HG03432 (cell line): ENCODE measurements at regions not wholly inside any gene's neighbourhood (a gene's known extent, or its start where the extent isn't known, plus 50 kb on each side); places are given as distances from the start of the nearest gene placed in this dataset.

Source experiments
- ATAC-seq: cut with Tn5 transposase; IDR thresholded peaks from one replicate; pipeline ENCODE4 v1.9.1; 2021; ENCODE audit warnings: mild to moderate bottlenecking, moderate library complexity; ENCODE audit not compliant: unreplicated experiment

DNA sequence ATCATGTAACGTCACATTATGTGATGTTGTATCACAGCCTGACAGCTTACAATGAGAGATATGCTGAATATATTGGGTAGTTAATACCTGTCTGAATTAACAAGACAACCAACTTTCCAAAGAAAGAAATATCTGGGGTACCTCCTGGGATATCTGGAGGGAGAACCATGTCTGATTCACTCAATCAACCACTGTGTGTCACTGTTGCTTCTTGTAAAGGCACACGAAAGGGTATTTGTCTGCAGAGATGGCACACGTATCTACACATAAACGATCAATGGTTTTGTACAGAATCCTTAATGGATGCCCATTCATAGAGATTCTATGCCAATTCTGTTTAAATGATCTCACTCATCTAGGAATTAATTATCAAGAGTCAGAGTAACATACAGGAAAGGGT is 252.1 kb upstream of the TMCO5A start:
- no peak for ATAC-seq

DNA sequence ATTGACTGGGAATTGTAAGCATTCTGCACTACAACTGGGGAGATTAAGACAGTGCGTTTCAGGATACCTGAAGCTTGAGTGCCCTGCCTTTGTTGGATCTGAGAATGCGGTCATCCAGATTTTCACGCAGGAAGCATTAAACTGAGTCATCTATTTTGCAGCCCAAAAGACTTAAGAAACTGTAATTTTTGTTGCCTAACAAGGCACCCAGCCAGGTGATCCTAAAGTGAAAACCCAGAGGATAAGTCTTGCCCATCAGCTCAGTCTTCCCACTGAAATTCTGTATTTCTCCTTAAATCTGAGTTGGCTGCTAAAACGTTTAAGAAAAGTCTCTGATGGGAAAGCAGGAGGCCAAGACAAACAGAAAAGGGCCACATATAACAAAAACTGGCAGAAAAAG is 242.5 kb upstream of the TMCO5A start:
- no peak for ATAC-seq

DNA sequence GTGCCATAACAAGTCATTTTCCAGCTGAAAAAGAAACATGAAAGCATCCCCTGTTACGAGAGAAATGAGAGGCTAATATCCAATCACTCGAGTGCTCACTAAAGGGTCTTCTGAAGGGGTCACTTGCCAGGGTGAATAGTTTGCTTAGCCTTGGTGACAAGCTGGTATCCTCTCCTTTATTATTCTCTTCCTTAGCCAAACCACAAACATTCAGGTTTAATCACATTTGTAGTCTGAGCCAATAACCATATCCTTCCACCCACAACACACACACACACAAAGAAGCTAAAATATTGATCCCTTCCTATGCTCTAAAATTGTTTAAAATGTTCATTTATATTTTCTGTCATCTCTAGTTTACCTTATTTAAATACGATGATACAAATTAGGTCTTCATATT is 240.5 kb upstream of the TMCO5A start:
- no peak for ATAC-seq

DNA sequence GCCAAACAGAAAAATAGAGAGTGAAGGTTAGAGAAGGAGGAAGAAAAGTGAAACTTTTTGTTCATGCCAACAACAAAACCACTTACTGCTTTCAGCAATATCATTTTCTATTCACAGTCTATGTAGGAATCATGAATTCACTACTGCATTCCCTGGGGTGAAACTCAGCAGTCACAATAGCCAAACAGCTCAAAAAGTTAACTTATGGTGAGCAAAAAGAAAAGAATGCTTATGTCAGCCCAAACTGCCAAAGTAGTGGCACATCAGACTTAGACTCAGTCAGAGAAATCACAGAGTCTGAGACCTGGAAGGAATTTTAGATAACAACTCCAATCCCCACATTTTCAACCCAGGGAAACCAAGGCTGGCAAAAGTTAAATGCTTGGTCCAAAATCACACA is 238.7 kb upstream of the TMCO5A start:
- ATAC-seq = no peak

DNA sequence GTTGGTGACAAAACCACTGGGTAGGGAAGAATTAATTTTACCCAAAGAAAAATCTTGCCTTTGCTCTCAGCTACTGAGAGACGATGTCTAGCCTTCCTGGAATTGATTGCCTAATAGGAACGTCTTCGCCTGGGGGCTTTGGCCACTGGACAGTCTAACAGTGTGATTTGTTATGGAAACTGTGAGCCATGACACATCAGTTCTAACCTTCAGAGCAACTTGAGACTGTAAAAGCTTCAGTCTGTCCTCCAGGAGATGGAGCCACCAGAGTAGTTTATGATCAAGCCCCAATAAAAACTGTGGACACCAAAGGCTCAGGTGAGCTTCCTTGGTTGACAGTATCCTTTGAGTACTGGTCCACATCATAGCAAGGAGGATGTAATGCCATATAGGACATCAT is 235.8 kb upstream of the TMCO5A start:
- ATAC-seq = no peak

DNA sequence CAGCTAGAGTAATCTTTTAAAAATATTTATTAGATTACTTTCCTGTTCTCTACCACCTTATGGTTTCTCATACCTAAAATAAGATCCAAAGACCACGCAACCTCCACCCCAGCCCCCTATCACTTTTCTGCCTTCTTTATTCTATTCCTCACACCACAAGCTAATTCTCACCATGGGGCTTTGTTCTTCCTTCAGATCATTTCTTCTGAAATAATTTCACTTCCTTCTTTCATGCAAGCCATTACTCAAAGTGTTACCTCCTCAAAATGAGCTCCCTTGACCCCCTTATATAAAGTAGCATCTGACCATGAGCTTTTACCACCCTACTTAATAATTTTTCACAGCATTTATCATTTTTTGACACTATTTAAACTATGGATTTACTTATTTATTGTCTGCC is 233.2 kb upstream of the TMCO5A start:
- ATAC-seq = no peak

DNA sequence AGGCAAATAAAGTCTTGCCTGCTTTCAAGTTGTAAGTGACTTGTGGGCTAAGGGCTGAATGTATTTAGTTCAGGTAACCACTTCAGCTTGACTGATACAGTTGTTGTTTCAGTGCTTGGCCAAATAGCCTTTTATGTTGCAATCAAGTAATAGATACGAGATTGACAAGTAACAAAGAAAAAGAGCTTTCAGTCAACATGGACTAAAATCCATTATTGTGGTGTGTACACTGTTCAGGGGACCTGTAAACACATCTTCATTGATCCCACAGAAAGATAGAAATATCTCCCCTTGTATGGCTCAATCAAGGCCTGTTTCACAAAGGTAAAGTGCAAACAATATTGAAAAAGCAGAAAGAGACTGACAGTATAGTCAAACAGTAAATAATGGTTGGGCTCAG is 224.8 kb upstream of the TMCO5A start:
- no peak for ATAC-seq

DNA sequence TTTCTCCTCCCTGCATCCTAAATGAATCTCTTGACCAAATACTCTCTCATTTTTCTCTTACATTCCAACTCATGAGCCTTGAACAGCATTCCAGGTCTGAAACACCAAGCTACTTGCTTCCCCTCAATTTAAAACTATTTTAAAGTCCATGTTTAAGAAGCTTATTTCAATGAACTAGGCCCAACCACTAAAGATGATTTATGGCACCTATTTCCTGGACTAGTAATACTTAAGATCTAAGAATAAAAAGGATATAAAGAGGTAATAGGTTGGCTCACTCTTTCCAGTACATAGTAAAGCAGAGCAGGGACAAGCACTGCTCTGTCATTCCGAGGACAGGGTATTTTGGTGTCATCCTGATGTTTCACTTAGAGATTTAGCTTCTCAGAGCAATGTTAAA is 219.3 kb upstream of the TMCO5A start:
- ATAC-seq = no peak

DNA sequence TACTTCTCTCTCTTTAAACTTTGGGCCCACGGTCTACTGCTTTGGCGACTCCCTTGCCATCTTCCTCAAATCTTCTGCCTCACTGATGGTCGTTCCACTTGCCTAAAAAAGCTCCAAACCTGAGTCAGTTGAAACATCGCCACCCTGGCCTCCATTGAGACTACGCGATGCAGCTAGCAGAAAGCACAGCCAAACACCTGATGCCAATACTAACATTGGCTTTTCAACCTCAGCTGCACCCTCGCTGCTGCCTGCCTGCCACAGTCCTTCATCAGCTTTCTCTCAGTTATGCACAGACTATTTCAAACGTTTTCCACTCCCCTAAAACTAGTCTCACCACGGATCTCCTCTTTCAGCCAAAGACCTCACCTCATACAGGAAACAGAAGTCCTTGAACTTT is 214.2 kb upstream of the TMCO5A start:
- no peak for ATAC-seq

DNA sequence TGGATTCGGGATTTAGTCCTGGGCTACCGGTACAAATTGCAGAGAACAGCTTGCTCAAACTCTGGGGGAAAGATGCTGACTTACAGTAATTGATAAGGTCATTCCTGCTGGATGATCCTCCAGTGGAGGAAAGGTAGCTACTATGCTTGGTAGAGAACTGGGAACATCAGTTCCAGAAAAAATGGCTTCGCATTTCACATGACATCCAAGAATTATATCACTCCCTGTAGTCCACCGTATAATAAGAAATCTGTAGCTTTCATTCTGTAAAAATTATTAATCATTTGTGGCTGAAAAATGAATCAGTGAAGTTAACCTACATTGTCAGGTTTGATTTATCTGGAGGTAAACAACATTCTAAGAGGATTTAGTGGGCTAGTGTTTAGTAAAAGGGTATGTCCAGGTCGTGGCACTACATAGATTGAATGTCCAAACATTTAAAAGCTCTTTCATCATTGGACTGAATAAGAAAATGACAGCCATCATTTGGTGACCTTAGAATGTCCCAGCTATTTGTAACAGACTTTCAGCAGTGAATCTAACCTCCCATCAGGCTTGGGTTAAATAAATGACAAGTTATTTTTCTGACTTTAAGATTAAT is 203.2 kb upstream of the TMCO5A start:
- no peak for ATAC-seq

DNA sequence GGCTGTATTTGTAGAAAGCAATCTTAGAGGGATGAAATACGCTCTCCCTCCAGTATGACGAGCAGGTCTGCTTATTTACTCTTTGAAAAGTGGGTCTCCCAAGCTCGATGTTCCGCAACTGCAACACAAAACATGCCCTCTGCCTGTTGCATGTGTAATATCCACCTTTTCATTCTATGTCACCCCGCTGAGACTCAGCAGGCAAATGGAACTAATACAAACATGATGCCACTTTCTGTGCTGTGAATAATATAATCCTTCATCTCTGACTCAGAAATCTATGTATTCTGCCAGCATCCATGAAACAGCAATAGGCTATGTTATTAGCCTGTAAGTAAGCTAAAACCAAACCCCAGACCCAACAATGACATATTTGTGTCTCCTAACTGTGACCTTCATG is 200.8 kb upstream of the TMCO5A start:
- ATAC-seq = no peak

DNA sequence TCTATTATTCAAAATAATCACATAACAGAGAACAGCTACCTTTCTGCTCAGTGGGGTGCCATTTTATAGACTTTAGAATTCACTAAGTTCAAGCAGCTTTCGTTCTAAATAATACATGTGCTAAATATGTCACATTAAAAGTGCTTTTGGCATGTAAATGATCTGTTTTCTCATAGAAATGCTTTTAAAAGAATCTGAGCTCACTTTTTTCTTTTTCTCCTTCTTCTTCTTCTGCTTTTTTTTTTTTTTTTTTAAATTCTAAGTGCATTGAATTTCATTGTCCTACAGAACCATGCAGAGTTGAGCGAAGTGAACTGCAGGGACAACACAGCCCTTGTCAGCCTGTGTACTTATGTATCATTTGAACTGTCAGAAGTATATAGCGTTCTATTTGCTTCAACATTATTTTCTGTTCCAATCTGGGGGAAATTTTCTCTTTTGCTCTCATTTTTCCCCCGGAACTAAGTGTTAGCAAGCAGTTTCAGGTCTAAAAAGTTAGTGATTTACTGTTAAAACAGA is 193.8 kb upstream of the TMCO5A start:
- no peak for ATAC-seq

DNA sequence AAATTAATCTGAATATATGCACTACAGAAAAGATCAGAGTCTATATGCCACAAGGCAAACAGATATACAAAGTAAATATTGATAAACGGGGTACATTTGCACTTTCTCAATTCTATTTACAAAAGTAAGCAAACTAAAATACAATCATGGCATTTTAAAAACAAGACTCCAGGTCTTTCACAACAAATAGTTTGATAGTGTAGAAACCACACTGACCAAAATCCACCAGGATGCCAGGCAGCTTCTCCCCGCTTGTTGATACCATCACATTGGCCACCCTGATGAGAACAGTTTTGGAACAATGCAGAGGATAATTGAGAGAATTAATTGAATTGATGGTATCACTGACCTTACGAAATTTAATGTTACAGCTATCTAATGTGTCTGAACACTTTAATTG is 190.6 kb upstream of the TMCO5A start:
- no peak for ATAC-seq

DNA sequence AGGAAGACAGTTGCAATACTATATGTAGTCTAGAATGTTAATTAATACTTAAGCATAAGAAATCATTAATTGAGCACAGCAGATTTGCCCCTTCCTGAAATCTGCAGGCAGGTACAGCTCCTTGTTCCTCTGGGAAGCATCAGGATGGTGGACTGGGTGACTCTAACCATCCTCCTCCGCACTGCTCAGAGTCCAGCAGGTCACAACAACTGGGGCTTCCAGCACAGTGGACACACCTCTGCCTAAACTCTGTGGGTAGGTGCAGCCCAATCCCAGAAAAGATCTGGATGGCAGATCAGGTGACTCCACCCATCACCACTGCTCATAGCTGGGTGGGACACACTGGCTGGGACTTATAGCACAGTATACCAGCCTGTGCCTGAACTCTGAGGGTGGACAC is 189.9 kb upstream of the TMCO5A start:
- ATAC-seq = no peak

DNA sequence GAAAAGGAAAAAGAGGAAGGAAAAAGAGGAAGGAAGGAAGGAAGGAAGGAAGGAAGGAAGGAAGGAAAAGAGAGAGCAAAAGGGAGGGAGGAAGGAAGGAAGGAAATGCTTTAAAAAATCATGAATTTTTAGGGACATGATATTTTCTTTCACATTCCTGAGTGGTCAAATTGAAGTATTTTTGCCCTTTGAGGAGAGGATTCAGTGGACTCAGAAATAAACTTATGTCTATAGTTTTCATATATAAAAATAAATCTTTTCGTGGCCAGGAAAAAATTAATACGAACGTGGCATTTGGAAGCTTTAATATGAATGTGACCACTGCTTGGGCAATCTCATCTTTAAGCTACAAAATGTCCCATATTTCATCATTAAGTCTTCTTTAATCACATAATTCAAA is 183.0 kb upstream of the TMCO5A start:
- ATAC-seq = no peak

DNA sequence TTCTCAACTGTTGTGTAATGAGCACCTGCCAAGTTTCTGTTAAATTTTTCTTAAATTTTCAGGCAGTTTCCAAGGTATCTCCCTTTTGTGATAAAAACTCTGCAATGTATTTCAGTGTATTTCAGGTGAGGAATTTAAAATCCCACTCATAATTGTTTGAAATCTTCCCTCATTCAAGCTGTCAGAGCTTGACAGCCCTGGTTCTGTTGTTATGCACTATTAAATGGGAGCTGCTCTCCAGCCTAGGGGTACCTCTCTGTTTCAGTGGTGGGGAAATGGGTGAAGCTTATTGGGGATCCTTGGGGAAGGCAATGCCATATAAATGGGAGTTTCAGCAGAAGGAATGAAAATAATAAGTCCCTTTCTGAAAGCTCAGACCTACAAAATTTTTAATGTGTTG is 178.0 kb upstream of the TMCO5A start:
- no peak for ATAC-seq

DNA sequence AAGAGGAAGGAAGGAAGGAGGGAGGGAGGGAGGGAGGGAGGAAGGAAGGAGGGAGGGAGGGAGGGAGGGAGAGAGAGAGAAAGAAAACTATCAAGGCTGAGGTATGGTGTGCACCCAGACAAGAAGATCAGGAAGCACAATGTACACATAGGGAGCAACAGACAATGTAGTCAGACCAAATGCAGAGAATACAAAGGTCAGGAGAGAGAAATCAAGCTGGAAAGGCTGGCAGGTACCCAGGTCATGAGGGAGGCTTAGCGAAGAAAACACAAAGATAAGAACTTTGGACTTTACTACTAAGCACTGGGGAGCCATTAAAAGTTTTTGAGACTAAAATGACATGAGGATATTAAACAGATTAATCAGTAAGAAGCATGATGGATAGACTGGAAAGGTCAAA is 176.0 kb upstream of the TMCO5A start:
- no peak for ATAC-seq

DNA sequence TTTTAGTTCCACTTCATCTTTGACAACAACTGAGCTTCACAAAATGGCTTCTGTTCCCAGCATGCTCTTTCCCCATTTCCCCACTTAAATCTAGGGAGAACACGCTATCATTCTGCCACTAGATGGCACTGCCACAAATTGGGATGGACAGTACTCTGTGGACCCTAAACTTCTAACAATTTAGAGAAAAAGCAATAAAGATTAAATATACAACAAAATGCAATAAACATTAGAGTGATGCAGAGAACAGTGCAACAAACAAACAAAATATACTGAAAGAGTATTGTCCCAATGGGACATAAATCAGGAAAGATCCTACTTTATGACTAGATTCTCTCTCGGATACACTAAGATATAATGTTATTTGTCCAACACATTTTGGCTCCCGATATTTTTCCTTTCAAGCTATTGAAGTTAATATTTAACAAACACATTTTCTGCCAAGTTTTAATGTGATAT is 169.7 kb upstream of the TMCO5A start:
- ATAC-seq = peak; percentile 65

DNA sequence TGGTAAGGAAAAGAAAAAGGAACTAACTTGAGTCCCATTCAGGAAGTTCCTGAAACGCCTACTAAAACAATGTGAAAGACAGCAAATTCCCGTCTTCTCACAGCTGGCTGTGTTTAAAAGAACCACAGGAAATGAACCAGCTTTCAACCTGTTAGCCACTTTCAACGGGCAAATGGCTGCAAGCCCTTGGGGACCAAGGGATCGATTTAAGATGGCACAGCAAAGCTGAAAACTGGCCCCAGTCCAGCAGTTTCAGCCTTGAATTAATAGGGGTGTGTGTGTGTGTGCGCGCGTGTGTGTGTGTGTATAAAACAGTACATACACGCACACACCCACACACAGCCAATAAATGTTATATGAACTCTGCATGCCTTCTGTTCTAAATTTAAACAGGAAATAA is 168.7 kb upstream of the TMCO5A start:
- peak; percentile 40 for ATAC-seq

DNA sequence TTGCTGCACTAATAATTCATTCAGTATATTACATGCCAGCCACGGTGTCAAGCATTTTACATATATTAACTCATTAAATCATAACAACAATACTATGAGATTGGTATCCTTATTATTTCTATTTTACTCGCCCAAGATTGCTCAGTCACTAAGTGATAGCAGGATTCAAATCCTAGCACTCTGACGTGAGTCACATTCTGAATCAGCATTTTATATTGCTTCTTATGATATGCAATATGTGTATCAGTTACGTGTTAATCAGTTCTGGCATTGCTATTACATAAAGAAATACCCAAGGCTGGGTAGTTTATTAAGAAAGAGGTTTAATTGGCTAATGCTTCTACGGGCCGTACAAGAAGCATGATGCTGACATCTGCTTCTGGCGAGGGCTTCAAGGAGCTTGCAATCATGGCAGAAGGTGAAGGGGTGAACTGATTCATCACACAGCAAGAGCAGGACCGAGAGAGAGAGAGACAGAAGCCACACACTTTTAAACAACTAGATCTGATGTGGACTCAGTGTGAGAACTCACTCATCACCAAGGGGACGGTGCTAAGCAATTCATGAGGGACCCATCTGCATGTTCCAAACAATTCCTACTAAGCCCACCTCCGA is 166.5 kb upstream of the TMCO5A start:
- ATAC-seq = no peak

DNA sequence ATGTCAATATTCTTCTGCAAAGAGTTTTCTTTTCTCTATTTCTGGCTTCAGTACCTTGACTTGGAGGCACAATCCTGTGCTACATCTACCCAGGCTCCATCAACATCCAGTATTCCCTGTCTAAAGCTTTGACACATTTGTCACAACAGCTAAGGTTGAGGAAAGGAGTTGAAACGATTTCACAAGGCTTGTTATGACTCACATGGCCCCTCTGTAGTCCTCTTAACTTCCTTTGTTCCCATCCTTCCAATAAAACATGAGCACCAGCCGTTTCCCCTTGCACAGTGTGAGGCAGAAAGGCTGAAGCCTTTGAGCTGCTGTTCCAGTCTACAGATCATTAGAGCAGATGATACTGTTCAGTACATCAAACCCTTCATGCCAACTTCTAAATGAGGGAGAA is 163.0 kb upstream of the TMCO5A start:
- no peak for ATAC-seq

DNA sequence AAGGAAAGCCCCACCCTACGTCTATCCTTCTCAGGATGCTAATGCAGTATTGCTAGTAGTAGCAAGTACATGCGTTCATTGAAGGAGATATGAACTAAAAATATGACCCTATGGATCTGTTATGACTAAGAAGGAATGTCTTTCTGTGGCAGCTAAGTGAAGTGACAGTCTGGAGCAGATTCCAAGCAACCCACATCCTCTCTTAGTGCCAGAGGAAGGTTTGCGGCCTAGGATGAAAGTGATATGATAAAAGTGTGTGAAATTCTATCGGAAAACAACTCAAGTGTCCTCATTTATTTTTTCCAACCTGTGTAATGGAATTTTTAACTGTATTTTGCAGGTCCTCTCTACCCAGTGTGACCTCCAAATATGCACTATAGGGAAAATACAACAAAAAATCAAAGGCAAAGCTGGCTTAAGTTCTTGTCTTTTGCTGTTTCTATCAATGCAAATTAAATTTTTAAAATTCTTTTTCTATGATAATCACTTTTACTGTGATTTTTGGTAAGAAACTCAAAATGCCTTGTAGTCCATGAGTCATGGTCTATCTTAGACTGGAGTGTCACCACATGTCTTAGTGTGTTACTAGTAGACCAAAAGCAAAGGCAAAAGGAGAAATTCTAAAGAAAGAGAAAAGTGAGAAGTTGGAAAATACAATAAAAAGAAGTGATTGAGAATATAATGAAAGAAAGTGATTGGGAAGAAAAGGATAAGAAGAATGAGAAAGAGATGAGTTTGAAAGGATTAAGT is 161.2 kb upstream of the TMCO5A start:
- ATAC-seq = no peak
